Posterior cingulate gyrus (tissue), 11 donors: ENCODE measurements at regions not wholly inside any gene's neighbourhood (a gene's known extent, or its start where the extent isn't known, plus 50 kb on each side); places are given as distances from the start of the nearest gene placed in this dataset.

ENCODE experiments used
- DNase-seq, 10 donors: peaks; one replicate each; pipeline versions ENCODE4 v3.0.0 to v3.0.0-alpha.2; 2020 to 2021; ENCODE audit warnings: mixed read lengths in 3 of 10
- intact Hi-C: fragments of 100-400 bp; cut with DNase I; formaldehyde crosslinking; loops from one replicate; pipeline ENCODE4 v1.15.1; 2023

GRCh38 chr19:30722186-30722585, 350.0 kb downstream of the ZNF536 start:
- DNase-seq, result no peak
- intact Hi-C loops, result no loop called here

GRCh38 chr19:30719999-30720345, 347.8 kb downstream of the ZNF536 start:
- DNase-seq, result peak in 1 of 10 donors; percentile 19
- intact Hi-C loops, result no loop called here

GRCh38 chr19:30719189-30719998, 347.2 kb downstream of the ZNF536 start:
- DNase-seq, result peak in 8 of 10 donors; percentile 23 to 88 (median 46)
- intact Hi-C loops, result no loop called here

- intact Hi-C loops, result no loop called here
- peak in 1 of 10 donors; percentile 20 for DNase-seq
Measured at GRCh38 chr19:30718707-30719106, 346.5 kb downstream of the ZNF536 start.

GRCh38 chr19:30718014-30718413, 345.8 kb downstream of the ZNF536 start:
- intact Hi-C loops, result no loop called here
- no peak for DNase-seq

- peak in 1 of 10 donors; percentile 44 for DNase-seq
- intact Hi-C loops, result no loop called here
Measured at GRCh38 chr19:30717381-30717780, 345.2 kb downstream of the ZNF536 start.

- intact Hi-C loops, result no loop called here
- DNase-seq, result no peak
Measured at GRCh38 chr19:30712431-30713337, 340.5 kb downstream of the ZNF536 start.

GRCh38 chr19:30711826-30712225, 339.6 kb downstream of the ZNF536 start:
- no peak for DNase-seq
- intact Hi-C loops, result no loop called here

GRCh38 chr19:30711296-30711695, 339.1 kb downstream of the ZNF536 start:
- intact Hi-C loops, result no loop called here
- DNase-seq, result no peak

- intact Hi-C loops, result no loop called here
- no peak for DNase-seq
Measured at GRCh38 chr19:30710721-30711120, 338.5 kb downstream of the ZNF536 start.

GRCh38 chr19:30708416-30709178, 336.4 kb downstream of the ZNF536 start:
- intact Hi-C loops, result no loop called here
- no peak for DNase-seq

GRCh38 chr19:30704771-30705330, 332.7 kb downstream of the ZNF536 start:
- no peak for DNase-seq
- intact Hi-C loops, result no loop called here

- intact Hi-C loops, result no loop called here
- no peak for DNase-seq
Measured at GRCh38 chr19:30703645-30704044, 331.5 kb downstream of the ZNF536 start.

- no peak for DNase-seq
- intact Hi-C loops, result no loop called here
Measured at GRCh38 chr19:30701178-30701577, 329.0 kb downstream of the ZNF536 start.

GRCh38 chr19:30699871-30700280, 327.7 kb downstream of the ZNF536 start:
- DNase-seq, result no peak
- intact Hi-C loops, result no loop called here

GRCh38 chr19:30696514-30696913, 324.3 kb downstream of the ZNF536 start:
- intact Hi-C loops, result no loop called here
- no peak for DNase-seq

GRCh38 chr19:30695171-30695875, 323.1 kb downstream of the ZNF536 start:
- intact Hi-C loops, result no loop called here
- no peak for DNase-seq

GRCh38 chr19:30694156-30694755, 322.1 kb downstream of the ZNF536 start:
- DNase-seq, result no peak
- intact Hi-C loops, result no loop called here

GRCh38 chr19:30692879-30693503, 320.8 kb downstream of the ZNF536 start:
- no peak for DNase-seq
- intact Hi-C loops, result no loop called here
